ENCODE measurements at regions not wholly inside any gene's neighbourhood (a gene's known extent, or its start where the extent isn't known, plus 50 kb on each side); places are given as distances from the start of the nearest gene placed in this dataset.

DNA sequence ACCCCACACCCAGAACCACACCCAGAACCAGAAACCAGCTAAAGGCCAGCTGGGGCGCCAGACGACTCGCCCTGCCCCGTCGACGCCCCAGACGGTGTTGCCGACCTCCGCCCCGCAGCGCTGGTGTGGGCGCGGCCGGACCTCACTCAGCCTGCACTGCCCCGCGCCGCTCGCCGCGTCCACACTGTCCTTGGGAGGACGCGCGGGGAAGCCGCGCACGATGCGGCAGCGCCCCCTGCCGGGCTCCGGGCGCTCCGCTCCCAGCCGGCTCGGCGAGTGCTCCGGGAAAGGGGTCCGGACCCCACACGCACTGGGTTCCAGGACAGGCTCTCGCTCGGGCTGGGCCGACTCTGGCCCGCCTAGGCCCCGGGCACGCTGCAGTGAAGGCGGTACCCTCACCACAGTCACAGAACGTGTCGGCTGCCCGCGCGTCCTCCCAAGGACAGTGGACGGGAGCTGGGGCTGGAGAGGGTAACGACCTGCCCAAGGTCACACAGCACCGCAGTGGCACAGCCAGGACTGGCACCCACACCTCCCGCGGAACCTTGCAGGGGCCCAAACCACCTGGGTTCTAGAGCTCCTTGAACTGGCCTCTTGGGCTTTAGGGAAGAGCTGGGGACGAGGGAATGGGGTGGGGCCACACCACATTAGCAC, 90.2 kb downstream of the DMRTA2 start (continued):
- TF ChIP-seq POLR2AphosphoS5 (IDR thresholded peaks at IDR 0.05; ENCODE audit: low read length): no peak
- TF ChIP-seq, protein P1, sequence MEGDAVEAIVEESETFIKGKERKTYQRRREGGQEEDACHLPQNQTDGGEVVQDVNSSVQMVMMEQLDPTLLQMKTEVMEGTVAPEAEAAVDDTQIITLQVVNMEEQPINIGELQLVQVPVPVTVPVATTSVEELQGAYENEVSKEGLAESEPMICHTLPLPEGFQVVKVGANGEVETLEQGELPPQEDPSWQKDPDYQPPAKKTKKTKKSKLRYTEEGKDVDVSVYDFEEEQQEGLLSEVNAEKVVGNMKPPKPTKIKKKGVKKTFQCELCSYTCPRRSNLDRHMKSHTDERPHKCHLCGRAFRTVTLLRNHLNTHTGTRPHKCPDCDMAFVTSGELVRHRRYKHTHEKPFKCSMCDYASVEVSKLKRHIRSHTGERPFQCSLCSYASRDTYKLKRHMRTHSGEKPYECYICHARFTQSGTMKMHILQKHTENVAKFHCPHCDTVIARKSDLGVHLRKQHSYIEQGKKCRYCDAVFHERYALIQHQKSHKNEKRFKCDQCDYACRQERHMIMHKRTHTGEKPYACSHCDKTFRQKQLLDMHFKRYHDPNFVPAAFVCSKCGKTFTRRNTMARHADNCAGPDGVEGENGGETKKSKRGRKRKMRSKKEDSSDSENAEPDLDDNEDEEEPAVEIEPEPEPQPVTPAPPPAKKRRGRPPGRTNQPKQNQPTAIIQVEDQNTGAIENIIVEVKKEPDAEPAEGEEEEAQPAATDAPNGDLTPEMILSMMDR (IDR thresholded peaks at IDR 0.05 in 2 of 3, conservative IDR thresholded peaks at IDR 0.05 in 1 of 3; ENCODE audit: control insufficient read depth in 2 of 3, extremely low read depth in 1 of 3, insufficient read depth in 1 of 3, low read depth in 3 of 3, low read length in 3 of 3): peak; percentile 72 to 80 (median 74)
- no peak for TF ChIP-seq HCFC1 (IDR thresholded peaks at IDR 0.05; ENCODE audit: low read length)
- TF ChIP-seq BMI1 (IDR thresholded peaks at IDR 0.05; ENCODE audit: borderline replicate concordance): no peak
- TF ChIP-seq, protein P2, sequence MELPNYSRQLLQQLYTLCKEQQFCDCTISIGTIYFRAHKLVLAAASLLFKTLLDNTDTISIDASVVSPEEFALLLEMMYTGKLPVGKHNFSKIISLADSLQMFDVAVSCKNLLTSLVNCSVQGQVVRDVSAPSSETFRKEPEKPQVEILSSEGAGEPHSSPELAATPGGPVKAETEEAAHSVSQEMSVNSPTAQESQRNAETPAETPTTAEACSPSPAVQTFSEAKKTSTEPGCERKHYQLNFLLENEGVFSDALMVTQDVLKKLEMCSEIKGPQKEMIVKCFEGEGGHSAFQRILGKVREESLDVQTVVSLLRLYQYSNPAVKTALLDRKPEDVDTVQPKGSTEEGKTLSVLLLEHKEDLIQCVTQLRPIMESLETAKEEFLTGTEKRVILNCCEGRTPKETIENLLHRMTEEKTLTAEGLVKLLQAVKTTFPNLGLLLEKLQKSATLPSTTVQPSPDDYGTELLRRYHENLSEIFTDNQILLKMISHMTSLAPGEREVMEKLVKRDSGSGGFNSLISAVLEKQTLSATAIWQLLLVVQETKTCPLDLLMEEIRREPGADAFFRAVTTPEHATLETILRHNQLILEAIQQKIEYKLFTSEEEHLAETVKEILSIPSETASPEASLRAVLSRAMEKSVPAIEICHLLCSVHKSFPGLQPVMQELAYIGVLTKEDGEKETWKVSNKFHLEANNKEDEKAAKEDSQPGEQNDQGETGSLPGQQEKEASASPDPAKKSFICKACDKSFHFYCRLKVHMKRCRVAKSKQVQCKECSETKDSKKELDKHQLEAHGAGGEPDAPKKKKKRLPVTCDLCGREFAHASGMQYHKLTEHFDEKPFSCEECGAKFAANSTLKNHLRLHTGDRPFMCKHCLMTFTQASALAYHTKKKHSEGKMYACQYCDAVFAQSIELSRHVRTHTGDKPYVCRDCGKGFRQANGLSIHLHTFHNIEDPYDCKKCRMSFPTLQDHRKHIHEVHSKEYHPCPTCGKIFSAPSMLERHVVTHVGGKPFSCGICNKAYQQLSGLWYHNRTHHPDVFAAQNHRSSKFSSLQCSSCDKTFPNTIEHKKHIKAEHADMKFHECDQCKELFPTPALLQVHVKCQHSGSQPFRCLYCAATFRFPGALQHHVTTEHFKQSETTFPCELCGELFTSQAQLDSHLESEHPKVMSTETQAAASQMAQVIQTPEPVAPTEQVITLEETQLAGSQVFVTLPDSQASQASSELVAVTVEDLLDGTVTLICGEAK (IDR thresholded peaks at IDR 0.05; ENCODE audit: borderline replicate concordance): no peak
- no peak for TF ChIP-seq SUZ12 (IDR thresholded peaks at IDR 0.05; ENCODE audit: unreplicated experiment)
- TF ChIP-seq RAD51 (IDR thresholded peaks at IDR 0.05): no peak

Measured in GM12878 (cell line).